ENCODE measurements at regions not wholly inside any gene's neighbourhood (a gene's known extent, or its start where the extent isn't known, plus 50 kb on each side); places are given as distances from the start of the nearest gene placed in this dataset.

- TF ChIP-seq, protein P1, sequence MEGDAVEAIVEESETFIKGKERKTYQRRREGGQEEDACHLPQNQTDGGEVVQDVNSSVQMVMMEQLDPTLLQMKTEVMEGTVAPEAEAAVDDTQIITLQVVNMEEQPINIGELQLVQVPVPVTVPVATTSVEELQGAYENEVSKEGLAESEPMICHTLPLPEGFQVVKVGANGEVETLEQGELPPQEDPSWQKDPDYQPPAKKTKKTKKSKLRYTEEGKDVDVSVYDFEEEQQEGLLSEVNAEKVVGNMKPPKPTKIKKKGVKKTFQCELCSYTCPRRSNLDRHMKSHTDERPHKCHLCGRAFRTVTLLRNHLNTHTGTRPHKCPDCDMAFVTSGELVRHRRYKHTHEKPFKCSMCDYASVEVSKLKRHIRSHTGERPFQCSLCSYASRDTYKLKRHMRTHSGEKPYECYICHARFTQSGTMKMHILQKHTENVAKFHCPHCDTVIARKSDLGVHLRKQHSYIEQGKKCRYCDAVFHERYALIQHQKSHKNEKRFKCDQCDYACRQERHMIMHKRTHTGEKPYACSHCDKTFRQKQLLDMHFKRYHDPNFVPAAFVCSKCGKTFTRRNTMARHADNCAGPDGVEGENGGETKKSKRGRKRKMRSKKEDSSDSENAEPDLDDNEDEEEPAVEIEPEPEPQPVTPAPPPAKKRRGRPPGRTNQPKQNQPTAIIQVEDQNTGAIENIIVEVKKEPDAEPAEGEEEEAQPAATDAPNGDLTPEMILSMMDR (conservative IDR thresholded peaks at IDR 0.05; ENCODE audit: low read depth, low read length), result no peak
- TF ChIP-seq EZH2phosphoT487 (IDR thresholded peaks at IDR 0.05; ENCODE audit: borderline replicate concordance, low read length), result no peak
- no peak for TF ChIP-seq EZH2 (IDR thresholded peaks at IDR 0.05; ENCODE audit: low read length, unreplicated experiment)
Observed at GRCh38 chr9:103730866-103731265, 363.2 kb upstream of the SMC2 start.
